HL-60 (cell line): ENCODE measurements at regions not wholly inside any gene's neighbourhood (a gene's known extent, or its start where the extent isn't known, plus 50 kb on each side); places are given as distances from the start of the nearest gene placed in this dataset.

ENCODE experiments used
- DNase-seq, 2 experiments: peaks; one replicate each; pipeline ENCODE4 v3.0.0-alpha.2; 2010 to 2020; ENCODE audit warnings: low read depth in 1 of 2, low spot score in 1 of 2
- H3K27ac ChIP-seq: fragments of 250-450 bp; sonication (Bioruptor Pico); replicated peaks from 2 replicates; pipeline ENCODE4 v1.5.1; 2020; ENCODE audit warnings: mild to moderate bottlenecking, moderate library complexity
- H3K27me3 ChIP-seq: fragments of 250-450 bp; sonication (Bioruptor Pico); 2 replicates; pipeline ENCODE4 v1.5.1; 2021; ENCODE audit warnings: mild to moderate bottlenecking, moderate library complexity; ENCODE audit not compliant: insufficient read depth, poor library complexity, severe bottlenecking
- H3K4me3 ChIP-seq: replicated peaks from 2 replicates; pipeline ENCODE4 v1.5.1; 2011; ENCODE audit warnings: mild to moderate bottlenecking, control low read depth, low read length; ENCODE audit not compliant: insufficient read depth
- GABPA ChIP-seq: IDR thresholded peaks from 2 replicates; pipeline ENCODE4 v1.6.1; 2012; ENCODE audit warnings: low read depth
- POLR2AphosphoS5 ChIP-seq: IDR thresholded peaks from 2 replicates; pipeline ENCODE4 v1.6.1; 2012; ENCODE audit warnings: low read depth
- SPI1 ChIP-seq: IDR thresholded peaks from 2 replicates; pipeline ENCODE4 v1.6.1; 2012; ENCODE audit warnings: low read depth, mild to moderate bottlenecking, borderline replicate concordance
- TF ChIP-seq, protein P1 (sequence below): IDR thresholded peaks from 2 replicates; pipeline ENCODE4 v1.6.1; 2012; ENCODE audit warnings: low read depth; ENCODE audit not compliant: insufficient replicate concordance
- TF ChIP-seq, protein P2 (sequence below): IDR thresholded peaks from one replicate; pipeline ENCODE4 v1.5.1; 2011; ENCODE audit warnings: low read length, control low read depth, inconsistent platforms; ENCODE audit not compliant: insufficient read depth

DNA sequence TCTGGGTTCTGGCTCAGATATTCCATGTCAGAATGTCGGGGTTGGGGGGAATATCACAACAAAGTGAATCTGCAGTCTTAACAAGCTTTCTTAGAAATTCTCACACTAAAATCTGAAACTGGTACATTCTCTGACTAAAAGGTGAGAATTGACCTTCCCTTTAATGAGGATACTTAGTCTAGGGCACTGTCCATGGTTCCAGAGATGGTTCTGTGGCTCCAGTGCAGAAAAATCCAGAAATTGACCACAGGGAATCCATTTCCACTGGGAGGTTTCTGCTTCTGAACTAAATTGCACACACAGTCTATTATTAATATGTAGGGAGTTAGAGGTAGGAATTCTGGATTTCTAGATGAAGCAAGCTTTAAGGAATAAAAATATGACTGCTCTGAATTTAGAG, 171.6 kb upstream of the OBI1 start:
- no peaks in the 10 kb centered on the region for H3K27me3 ChIP-seq
- H3K4me3 ChIP-seq, result no peak overlapping the region
- no peak for TF ChIP-seq POLR2AphosphoS5
- TF ChIP-seq, protein P1, sequence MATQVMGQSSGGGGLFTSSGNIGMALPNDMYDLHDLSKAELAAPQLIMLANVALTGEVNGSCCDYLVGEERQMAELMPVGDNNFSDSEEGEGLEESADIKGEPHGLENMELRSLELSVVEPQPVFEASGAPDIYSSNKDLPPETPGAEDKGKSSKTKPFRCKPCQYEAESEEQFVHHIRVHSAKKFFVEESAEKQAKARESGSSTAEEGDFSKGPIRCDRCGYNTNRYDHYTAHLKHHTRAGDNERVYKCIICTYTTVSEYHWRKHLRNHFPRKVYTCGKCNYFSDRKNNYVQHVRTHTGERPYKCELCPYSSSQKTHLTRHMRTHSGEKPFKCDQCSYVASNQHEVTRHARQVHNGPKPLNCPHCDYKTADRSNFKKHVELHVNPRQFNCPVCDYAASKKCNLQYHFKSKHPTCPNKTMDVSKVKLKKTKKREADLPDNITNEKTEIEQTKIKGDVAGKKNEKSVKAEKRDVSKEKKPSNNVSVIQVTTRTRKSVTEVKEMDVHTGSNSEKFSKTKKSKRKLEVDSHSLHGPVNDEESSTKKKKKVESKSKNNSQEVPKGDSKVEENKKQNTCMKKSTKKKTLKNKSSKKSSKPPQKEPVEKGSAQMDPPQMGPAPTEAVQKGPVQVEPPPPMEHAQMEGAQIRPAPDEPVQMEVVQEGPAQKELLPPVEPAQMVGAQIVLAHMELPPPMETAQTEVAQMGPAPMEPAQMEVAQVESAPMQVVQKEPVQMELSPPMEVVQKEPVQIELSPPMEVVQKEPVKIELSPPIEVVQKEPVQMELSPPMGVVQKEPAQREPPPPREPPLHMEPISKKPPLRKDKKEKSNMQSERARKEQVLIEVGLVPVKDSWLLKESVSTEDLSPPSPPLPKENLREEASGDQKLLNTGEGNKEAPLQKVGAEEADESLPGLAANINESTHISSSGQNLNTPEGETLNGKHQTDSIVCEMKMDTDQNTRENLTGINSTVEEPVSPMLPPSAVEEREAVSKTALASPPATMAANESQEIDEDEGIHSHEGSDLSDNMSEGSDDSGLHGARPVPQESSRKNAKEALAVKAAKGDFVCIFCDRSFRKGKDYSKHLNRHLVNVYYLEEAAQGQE, result peak; percentile 89
- no peak overlapping the region for H3K27ac ChIP-seq
- no peak for DNase-seq

DNA sequence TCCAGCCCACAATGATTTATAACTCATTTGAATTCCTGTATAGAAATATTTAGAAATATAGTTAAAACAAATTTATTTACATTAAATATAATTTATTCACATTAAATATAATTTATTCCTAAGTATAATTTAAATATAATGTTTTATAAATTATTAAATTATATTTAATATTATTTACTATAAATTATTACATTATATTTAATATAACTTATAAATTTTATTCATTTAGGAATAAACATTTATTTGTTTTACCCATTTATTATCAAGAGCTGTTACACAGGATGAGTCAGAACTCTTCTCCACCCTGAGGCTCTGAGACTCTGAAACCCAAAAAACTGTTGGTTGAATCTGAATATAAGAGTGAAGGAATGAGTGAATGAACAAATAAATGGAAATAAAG, 170.9 kb upstream of the OBI1 start:
- DNase-seq, result no peak
- Histone ChIP-seq H3K27ac (no peak overlapping the region), H3K27me3 (no peaks in the 10 kb centered on the region), H3K4me3 (no peak overlapping the region)
- TF ChIP-seq, protein P1, result no peak
- TF ChIP-seq, protein P2, sequence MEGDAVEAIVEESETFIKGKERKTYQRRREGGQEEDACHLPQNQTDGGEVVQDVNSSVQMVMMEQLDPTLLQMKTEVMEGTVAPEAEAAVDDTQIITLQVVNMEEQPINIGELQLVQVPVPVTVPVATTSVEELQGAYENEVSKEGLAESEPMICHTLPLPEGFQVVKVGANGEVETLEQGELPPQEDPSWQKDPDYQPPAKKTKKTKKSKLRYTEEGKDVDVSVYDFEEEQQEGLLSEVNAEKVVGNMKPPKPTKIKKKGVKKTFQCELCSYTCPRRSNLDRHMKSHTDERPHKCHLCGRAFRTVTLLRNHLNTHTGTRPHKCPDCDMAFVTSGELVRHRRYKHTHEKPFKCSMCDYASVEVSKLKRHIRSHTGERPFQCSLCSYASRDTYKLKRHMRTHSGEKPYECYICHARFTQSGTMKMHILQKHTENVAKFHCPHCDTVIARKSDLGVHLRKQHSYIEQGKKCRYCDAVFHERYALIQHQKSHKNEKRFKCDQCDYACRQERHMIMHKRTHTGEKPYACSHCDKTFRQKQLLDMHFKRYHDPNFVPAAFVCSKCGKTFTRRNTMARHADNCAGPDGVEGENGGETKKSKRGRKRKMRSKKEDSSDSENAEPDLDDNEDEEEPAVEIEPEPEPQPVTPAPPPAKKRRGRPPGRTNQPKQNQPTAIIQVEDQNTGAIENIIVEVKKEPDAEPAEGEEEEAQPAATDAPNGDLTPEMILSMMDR, result no peak
- TF ChIP-seq POLR2AphosphoS5, result no peak
- no peak for TF ChIP-seq GABPA
- TF ChIP-seq SPI1, result no peak

DNA sequence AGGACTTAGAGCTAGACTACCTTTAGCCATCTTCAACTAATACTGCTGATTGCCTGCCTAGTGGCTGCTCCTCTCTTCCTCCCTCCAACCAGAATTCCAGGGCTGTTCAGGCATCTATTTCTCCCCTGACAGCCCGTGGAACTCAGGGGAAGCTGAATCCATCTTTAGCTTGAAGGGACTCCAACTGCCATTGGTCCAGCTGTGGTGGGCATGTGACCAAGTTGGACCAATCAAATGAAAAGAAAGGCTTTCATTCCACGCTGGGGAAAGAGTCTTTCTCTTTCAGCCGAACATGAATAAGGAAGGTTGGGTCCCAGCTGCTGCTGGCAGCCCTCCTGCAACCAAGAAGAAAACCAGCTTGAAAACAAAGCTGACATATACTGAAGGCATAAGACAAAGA, 168.5 kb upstream of the OBI1 start:
- H3K27ac ChIP-seq, result no peak overlapping the region
- H3K4me3 ChIP-seq, result no peak overlapping the region
- H3K27me3 ChIP-seq, result no peaks in the 10 kb centered on the region
- TF ChIP-seq, protein P1, result no peak
- no peak for DNase-seq

DNA sequence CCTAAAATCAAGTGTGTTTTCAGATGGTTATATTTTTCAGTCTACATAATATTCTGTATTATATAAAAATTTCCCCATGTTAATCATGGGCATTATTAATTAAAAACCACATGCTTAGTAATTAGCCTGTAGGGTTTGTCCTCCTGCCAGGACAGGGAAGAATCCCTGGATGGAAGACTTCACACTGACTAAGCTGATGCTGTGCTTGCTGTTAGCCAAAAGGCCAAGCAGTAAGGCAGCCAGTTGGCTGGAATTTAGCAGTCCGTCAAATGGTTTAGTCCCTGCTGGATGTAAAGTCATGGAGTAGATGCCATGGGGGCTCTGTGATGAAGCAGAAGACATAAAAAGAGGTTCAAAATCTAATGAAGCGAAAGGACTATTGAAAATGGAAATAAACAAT, 168.0 kb upstream of the OBI1 start:
- no peak for TF ChIP-seq GABPA
- no peak for TF ChIP-seq POLR2AphosphoS5
- TF ChIP-seq, protein P2, result no peak
- TF ChIP-seq, protein P1, result no peak
- no peak for TF ChIP-seq SPI1
- no peaks in the 10 kb centered on the region for H3K27me3 ChIP-seq
- no peak overlapping the region for H3K27ac ChIP-seq
- no peak overlapping the region for H3K4me3 ChIP-seq
- DNase-seq, result no peak
